H9 (cell line): ENCODE measurements at regions not wholly inside any gene's neighbourhood (a gene's known extent, or its start where the extent isn't known, plus 50 kb on each side); places are given as distances from the start of the nearest gene placed in this dataset.

Experiments
- DNase-seq: peaks from one replicate; pipeline ENCODE4 v3.0.0-alpha.2; 2017
- H2AFZ ChIP-seq: one replicate; pipeline ENCODE4 v1.6.1; 2013; ENCODE audit warnings: mild to moderate bottlenecking, low read length, control low read depth, moderate library complexity
- H2AK5ac ChIP-seq: 2 replicates; pipeline ENCODE4 v1.6.1; 2013; ENCODE audit warnings: low read length, control low read depth, mixed read lengths; ENCODE audit not compliant: insufficient read length
- H2BK120ac ChIP-seq: one replicate; pipeline ENCODE4 v1.6.1; 2013; ENCODE audit warnings: low read depth, mild to moderate bottlenecking, low read length, control low read depth, inconsistent platforms; ENCODE audit not compliant: poor library complexity, severe bottlenecking
- H2BK12ac ChIP-seq: 2 replicates; pipeline ENCODE4 v1.6.1; 2013; ENCODE audit warnings: low read length, control low read depth, mixed read lengths, low read depth; ENCODE audit not compliant: insufficient read length
- H2BK15ac ChIP-seq: 2 replicates; pipeline ENCODE4 v1.6.1; 2013; ENCODE audit warnings: low read depth, low read length, control low read depth
- H2BK20ac ChIP-seq: one replicate; pipeline ENCODE4 v1.6.1; 2013; ENCODE audit warnings: low read depth, mild to moderate bottlenecking, low read length, control low read depth, inconsistent platforms; ENCODE audit not compliant: poor library complexity, severe bottlenecking
- H2BK5ac ChIP-seq: 2 replicates; pipeline ENCODE4 v1.6.1; 2013; ENCODE audit warnings: low read length, control low read depth, mixed read lengths; ENCODE audit not compliant: insufficient read length
- H3K14ac ChIP-seq: 2 replicates; pipeline ENCODE4 v1.6.1; 2013; ENCODE audit warnings: low read length, control low read depth; ENCODE audit not compliant: insufficient read depth
- H3K18ac ChIP-seq: 2 replicates; pipeline ENCODE4 v1.6.1; 2013; ENCODE audit warnings: low read depth, mild to moderate bottlenecking, mixed read lengths, low read length, control low read depth; ENCODE audit not compliant: insufficient read length
- H3K23ac ChIP-seq: 2 replicates; pipeline ENCODE4 v1.6.1; 2013; ENCODE audit warnings: low read length, control low read depth, mixed read lengths, low read depth; ENCODE audit not compliant: insufficient read length
- H3K23me2 ChIP-seq: 2 replicates; pipeline ENCODE4 v1.6.1; 2013; ENCODE audit warnings: low read depth, mild to moderate bottlenecking, mixed read lengths, low read length, control low read depth; ENCODE audit not compliant: insufficient read length, poor library complexity, severe bottlenecking
- H3K27ac ChIP-seq: 2 replicates; pipeline ENCODE4 v1.5.1; 2013; ENCODE audit warnings: low read length, control low read depth, mixed read lengths, low read depth; ENCODE audit not compliant: insufficient read length
- H3K27me3 ChIP-seq: 2 replicates; pipeline ENCODE4 v1.6.1; 2013; ENCODE audit warnings: low read length, control low read depth, inconsistent platforms; ENCODE audit not compliant: insufficient read depth
- H3K4ac ChIP-seq: 2 replicates; pipeline ENCODE4 v1.6.1; 2013; ENCODE audit warnings: low read depth, mild to moderate bottlenecking, control low read depth, inconsistent platforms, low read length, moderate library complexity
- H3K4me1 ChIP-seq: 2 replicates; pipeline ENCODE4 v1.6.1; 2013; ENCODE audit warnings: low read length, control low read depth, inconsistent platforms; ENCODE audit not compliant: insufficient read depth
- H3K4me2 ChIP-seq: 2 replicates; pipeline ENCODE4 v1.6.1; 2013; ENCODE audit warnings: low read length, control low read depth, mixed read lengths; ENCODE audit not compliant: insufficient read length, insufficient read depth
- H3K56ac ChIP-seq: 2 replicates; pipeline ENCODE4 v1.6.1; 2013; ENCODE audit warnings: low read depth, mild to moderate bottlenecking, mixed read lengths, low read length, control low read depth; ENCODE audit not compliant: insufficient read length
- H3K79me1 ChIP-seq: 2 replicates; pipeline ENCODE4 v1.6.1; 2013; ENCODE audit warnings: low read depth, mild to moderate bottlenecking, moderate library complexity, low read length, control low read depth, inconsistent platforms; ENCODE audit not compliant: insufficient read depth, poor library complexity, severe bottlenecking
- H3K79me2 ChIP-seq: 2 replicates; pipeline ENCODE4 v1.6.1; 2013; ENCODE audit warnings: low read length, control low read depth, inconsistent platforms; ENCODE audit not compliant: insufficient read depth
- H3K9ac ChIP-seq: 2 replicates; pipeline ENCODE4 v1.6.1; 2013; ENCODE audit warnings: low read length, control low read depth, mixed read lengths; ENCODE audit not compliant: insufficient read length; ENCODE audit errors: extremely low read depth
- H3K9me3 ChIP-seq: one replicate; pipeline ENCODE4 v1.6.1; 2013; ENCODE audit warnings: low read depth, low read length, inconsistent platforms; ENCODE audit not compliant: control insufficient read depth
- H3T11ph ChIP-seq: one replicate; pipeline ENCODE4 v1.6.1; 2013; ENCODE audit warnings: mild to moderate bottlenecking, low read length, control low read depth, inconsistent platforms
- H4K20me1 ChIP-seq: one replicate; pipeline ENCODE4 v1.6.1; 2013; ENCODE audit not compliant: control insufficient read depth, insufficient read length, insufficient read depth
- H4K5ac ChIP-seq: 2 replicates; pipeline ENCODE4 v1.6.1; 2013; ENCODE audit warnings: low read depth, mild to moderate bottlenecking, mixed read lengths, low read length, control low read depth; ENCODE audit not compliant: insufficient read length
- H4K8ac ChIP-seq: replicated peaks from 2 replicates; pipeline ENCODE4 v1.6.1; 2013; ENCODE audit warnings: low read length, control low read depth, mixed read lengths, low read depth; ENCODE audit not compliant: insufficient read length
- H4K91ac ChIP-seq: 2 replicates; pipeline ENCODE4 v1.6.1; 2013; ENCODE audit warnings: low read depth, mild to moderate bottlenecking, moderate library complexity, mixed read lengths, low read length, control low read depth; ENCODE audit not compliant: insufficient read length
- H3K27ac Mint-ChIP-seq, 3 experiments: 2 replicates in 2 of 3; 3 replicates in 1 of 3; pipeline ENCODE4 v1.8.0; 2020 to 2021; ENCODE audit warnings: mixed read lengths in 3 of 3, mild to moderate bottlenecking in 1 of 3, moderate library complexity in 1 of 3
- H3K27me3 Mint-ChIP-seq: 2 replicates; pipeline ENCODE4 v1.8.0; 2021; ENCODE audit warnings: low read depth, mild to moderate bottlenecking, moderate library complexity, mixed read lengths
- H3K36me3 Mint-ChIP-seq, 3 experiments: 2 replicates in 2 of 3; 3 replicates in 1 of 3; pipeline ENCODE4 v1.8.0; 2020 to 2021; ENCODE audit warnings: low read depth in 3 of 3, mixed read lengths in 3 of 3; ENCODE audit not compliant: insufficient read depth in 1 of 3
- H3K4me1 Mint-ChIP-seq, 2 experiments: 2 replicates each; pipeline ENCODE4 v1.8.0; 2020; ENCODE audit warnings: mixed read lengths in 2 of 2
- H3K4me3 Mint-ChIP-seq, 2 experiments: 2 replicates in 1 of 2; 3 replicates in 1 of 2; pipeline ENCODE4 v1.8.0; 2020 to 2021; ENCODE audit warnings: mild to moderate bottlenecking in 2 of 2, mixed read lengths in 2 of 2, moderate library complexity in 1 of 2
- H3K9me3 Mint-ChIP-seq, 2 experiments: 2 replicates in 1 of 2; 3 replicates in 1 of 2; pipeline ENCODE4 v1.8.0; 2020; ENCODE audit warnings: mild to moderate bottlenecking in 2 of 2, mixed read lengths in 2 of 2, moderate library complexity in 1 of 2
- WGBS: extraction: QIAGEN DNeasy Blood & Tissue Kit; methylation state at CpG from one replicate; pipeline ENCODE4 v1.1.7; 2013; ENCODE audit warnings: missing lambda C conversion rate, low lambda C conversion rate, mixed read lengths; ENCODE audit not compliant: insufficient read length; ENCODE audit errors: extremely low coverage; 5-methylcytosine and 5-hydroxymethylcytosine counted together
- TF ChIP-seq, protein P1 (sequence below): fragments of 200-600 bp; sonication (generic); conservative IDR thresholded peaks from 3 replicates; pipeline ENCODE4 v1.8.0; 2021; ENCODE audit warnings: antibody characterized with exemption, mild to moderate bottlenecking

DNA sequence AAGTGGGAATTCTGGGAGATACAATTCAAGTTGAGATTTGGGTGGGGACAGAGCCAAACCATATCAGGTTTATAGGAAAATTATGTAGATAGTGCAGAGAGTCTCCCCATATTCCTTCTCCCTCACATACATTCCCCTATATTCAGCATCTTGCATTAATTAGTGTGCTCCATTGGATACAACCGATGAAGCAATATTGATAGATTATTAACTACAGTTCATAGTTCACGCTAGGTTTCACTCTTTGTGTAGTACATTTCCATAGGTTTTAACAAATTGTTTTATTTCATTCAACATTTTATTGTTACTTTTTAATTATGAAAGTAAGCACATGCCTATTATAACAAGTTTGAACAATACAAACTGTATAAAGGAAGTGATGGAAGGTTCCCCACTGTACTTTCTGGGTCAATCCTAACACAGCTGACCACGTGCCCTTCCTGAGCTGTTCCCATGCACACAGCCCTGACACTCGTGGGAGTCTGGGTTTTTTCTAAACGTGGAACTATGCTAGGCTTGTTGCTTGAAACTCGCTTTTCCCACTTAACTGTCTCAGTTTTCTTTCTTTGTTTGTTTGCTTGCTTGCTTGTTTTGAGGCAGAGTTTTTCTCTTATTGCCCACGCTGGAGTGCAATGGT lies 116.8 kb upstream of the TMPRSS2 start:
- H3T11ph ChIP-seq: no peak overlapping the region
- no peak overlapping the region for H4K5ac ChIP-seq
- DNase-seq: no peak
- H3K79me1 ChIP-seq: no peaks in the 10 kb centered on the region
- no peak overlapping the region for H2BK5ac ChIP-seq
- no peaks in the 10 kb centered on the region for H3K79me2 ChIP-seq
- peaks cover 0 to 7% of the 10 kb centered on the region in 2 experiments; a peak in 3 of 5 replicates for H3K9me3 Mint-ChIP-seq
- no peak overlapping the region for H2BK20ac ChIP-seq
- H3K9ac ChIP-seq: no peak overlapping the region
- H3K14ac ChIP-seq: no peak overlapping the region
- H3K27ac Mint-ChIP-seq: no peak overlapping the region; a peak in 1 of 7 replicates
- no peaks in the 10 kb centered on the region for H3K4me1 ChIP-seq
- 0 out of 4 replicates have a peak, but pooled peaks cover 0 to 6% of the 10 kb centered on the region in 2 experiments for H3K4me1 Mint-ChIP-seq
- no peak overlapping the region for H3K56ac ChIP-seq
- H4K91ac ChIP-seq: no peak overlapping the region
- H2BK15ac ChIP-seq: no peak overlapping the region
- H3K27me3 ChIP-seq: no peaks in the 10 kb centered on the region
- H3K27me3 Mint-ChIP-seq: peaks cover 4% of the 10 kb centered on the region
- H2BK12ac ChIP-seq: no peak overlapping the region
- no peak overlapping the region for H3K4me2 ChIP-seq
- peaks cover 0 to 2% (median 0%) of the 10 kb centered on the region in 3 experiments; a peak in 2 of 7 replicates for H3K36me3 Mint-ChIP-seq
- WGBS: no CpG with 5 or more reads among the region's 7 CpGs
- H3K23me2 ChIP-seq: no peaks in the 10 kb centered on the region
- H3K4me3 Mint-ChIP-seq: no peak overlapping the region
- H3K4ac ChIP-seq: no peak overlapping the region
- no peak overlapping the region for H3K27ac ChIP-seq
- no peak overlapping the region for H4K8ac ChIP-seq
- TF ChIP-seq, protein P1, sequence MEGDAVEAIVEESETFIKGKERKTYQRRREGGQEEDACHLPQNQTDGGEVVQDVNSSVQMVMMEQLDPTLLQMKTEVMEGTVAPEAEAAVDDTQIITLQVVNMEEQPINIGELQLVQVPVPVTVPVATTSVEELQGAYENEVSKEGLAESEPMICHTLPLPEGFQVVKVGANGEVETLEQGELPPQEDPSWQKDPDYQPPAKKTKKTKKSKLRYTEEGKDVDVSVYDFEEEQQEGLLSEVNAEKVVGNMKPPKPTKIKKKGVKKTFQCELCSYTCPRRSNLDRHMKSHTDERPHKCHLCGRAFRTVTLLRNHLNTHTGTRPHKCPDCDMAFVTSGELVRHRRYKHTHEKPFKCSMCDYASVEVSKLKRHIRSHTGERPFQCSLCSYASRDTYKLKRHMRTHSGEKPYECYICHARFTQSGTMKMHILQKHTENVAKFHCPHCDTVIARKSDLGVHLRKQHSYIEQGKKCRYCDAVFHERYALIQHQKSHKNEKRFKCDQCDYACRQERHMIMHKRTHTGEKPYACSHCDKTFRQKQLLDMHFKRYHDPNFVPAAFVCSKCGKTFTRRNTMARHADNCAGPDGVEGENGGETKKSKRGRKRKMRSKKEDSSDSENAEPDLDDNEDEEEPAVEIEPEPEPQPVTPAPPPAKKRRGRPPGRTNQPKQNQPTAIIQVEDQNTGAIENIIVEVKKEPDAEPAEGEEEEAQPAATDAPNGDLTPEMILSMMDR: no peak
- H2AK5ac ChIP-seq: no peak overlapping the region
- no peak overlapping the region for H3K23ac ChIP-seq
- no peak overlapping the region for H2BK120ac ChIP-seq
- H3K18ac ChIP-seq: no peak overlapping the region
- H3K9me3 ChIP-seq: no peaks in the 10 kb centered on the region
- H4K20me1 ChIP-seq: no peaks in the 10 kb centered on the region
- H2AFZ ChIP-seq: no peak overlapping the region
